Right cardiac atrium (tissue), 5 donors: ENCODE measurements at regions not wholly inside any gene's neighbourhood (a gene's known extent, or its start where the extent isn't known, plus 50 kb on each side); places are given as distances from the start of the nearest gene placed in this dataset.
"Not testable (repeated sequence)": the region's sequence is repeated elsewhere in the genome, so short reads cannot be mapped to it uniquely, and the experiment has no call there.

Experiments used
- ATAC-seq, 2 donors: fragments of 200-7000 bp; cut with Tn5 transposase; one replicate each; pipeline versions ENCODE4 v1.8.0 to v1.9.1; 2020; ENCODE audit warnings: moderate library complexity in 2 of 2, mild to moderate bottlenecking in 1 of 2
- DNase-seq, 3 donors: peaks; one replicate each; pipeline ENCODE4 v3.0.0-alpha.2; 2020
- H3K27ac ChIP-seq: one replicate; pipeline ENCODE4 v1.5.1; 2013; ENCODE audit warnings: mild to moderate bottlenecking, low read length, control low read depth, moderate library complexity
- H3K27me3 ChIP-seq: one replicate; pipeline ENCODE4 v1.6.1; 2013; ENCODE audit not compliant: control insufficient read depth, insufficient read depth
- H3K4me1 ChIP-seq: one replicate; pipeline ENCODE4 v1.6.1; 2013; ENCODE audit warnings: low read length; ENCODE audit not compliant: control insufficient read depth, insufficient read depth
- H3K4me3 ChIP-seq: one replicate; pipeline ENCODE4 v1.5.1; 2013; ENCODE audit warnings: low read length, control low read depth
- H3K9me3 ChIP-seq: one replicate; pipeline ENCODE4 v1.6.1; 2013; ENCODE audit warnings: low read length; ENCODE audit not compliant: control insufficient read depth
- WGBS: extraction: QIAGEN DNeasy Blood & Tissue Kit; methylation state at CpG from one replicate; pipeline ENCODE4 v1.1.7; 2013; 5-methylcytosine and 5-hydroxymethylcytosine counted together
- intact Hi-C, 4 donors: fragments of 100-400 bp; cut with DNase I; formaldehyde crosslinking; loops; one replicate each; pipeline versions ENCODE4 v1.11.0 to v1.14.0; 2022 to 2023
- donor health status: healthy with polysubstance abuse.
- donor health status: DM: no; HTN: yes; CAD: no.
- donor health status: DM: no; HTN: no; CAD: no.
- donor health status: DM: no; HTN: yes; CAD: no; lungs with severe emphysema.
- donor health status: DM: yes; HTN: yes; CAD: no.

GRCh38 chr13:68940049-68940448 is 1167.6 kb upstream of the ATXN8OS start:
- H3K9me3 ChIP-seq, result no peaks in the 10 kb centered on the region
- H3K4me3 ChIP-seq, result no peak overlapping the region
- H3K27me3 ChIP-seq, result no peaks in the 10 kb centered on the region
- intact Hi-C loops, result no loop called here
- WGBS, result 14% methylated on average over 1 of the region's 1 CpG
- no peaks in the 10 kb centered on the region for H3K4me1 ChIP-seq
- ATAC-seq (no peak), DNase-seq (no peak)
- H3K27ac ChIP-seq, result no peak overlapping the region

DNA sequence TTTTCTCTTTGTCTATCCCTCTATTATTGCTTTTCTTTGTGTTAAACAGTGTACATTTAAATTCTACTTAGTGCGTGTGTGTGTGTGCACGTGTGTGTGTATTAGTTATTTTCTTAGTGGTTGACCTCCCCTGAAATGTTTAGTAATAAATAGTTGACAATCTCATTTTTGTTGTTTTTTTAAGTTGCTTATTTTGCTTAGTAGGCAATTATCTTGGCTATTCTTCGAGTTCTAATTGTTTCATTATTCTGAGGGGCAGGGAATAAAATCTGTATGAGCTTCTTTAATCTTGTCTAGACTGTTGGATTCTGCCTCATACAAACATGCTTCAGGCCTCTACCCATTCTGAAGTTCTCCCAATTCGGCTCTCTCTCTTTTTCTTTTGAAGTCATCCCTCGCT is 1169.0 kb upstream of the ATXN8OS start:
- ATAC-seq (no peak), DNase-seq (no peak)
- H3K4me1 ChIP-seq, result no peaks in the 10 kb centered on the region
- intact Hi-C loops, result no loop called here
- H3K9me3 ChIP-seq, result no peaks in the 10 kb centered on the region
- no peak overlapping the region for H3K27ac ChIP-seq
- 81% methylated on average over 5 of the region's 5 CpGs for WGBS
- no peaks in the 10 kb centered on the region for H3K27me3 ChIP-seq
- no peak overlapping the region for H3K4me3 ChIP-seq

- Histone ChIP-seq H3K4me3 (no peak overlapping the region), H3K27ac (no peak overlapping the region), H3K4me1 (no peaks in the 10 kb centered on the region), H3K27me3 (no peaks in the 10 kb centered on the region), H3K9me3 (no peaks in the 10 kb centered on the region)
- ATAC-seq, result no peak
- no peak for DNase-seq
- intact Hi-C loops, result loop anchor here in 1 of 4 donors (10.0 kb wide), 1 partner anchor 624 kb away; no protein-coding TSS in a partner anchor
- WGBS, result 49% methylated on average over 3 of the region's 3 CpGs
Measured at GRCh38 chr13:68929075-68929745, 1178.4 kb upstream of the ATXN8OS start.

DNA sequence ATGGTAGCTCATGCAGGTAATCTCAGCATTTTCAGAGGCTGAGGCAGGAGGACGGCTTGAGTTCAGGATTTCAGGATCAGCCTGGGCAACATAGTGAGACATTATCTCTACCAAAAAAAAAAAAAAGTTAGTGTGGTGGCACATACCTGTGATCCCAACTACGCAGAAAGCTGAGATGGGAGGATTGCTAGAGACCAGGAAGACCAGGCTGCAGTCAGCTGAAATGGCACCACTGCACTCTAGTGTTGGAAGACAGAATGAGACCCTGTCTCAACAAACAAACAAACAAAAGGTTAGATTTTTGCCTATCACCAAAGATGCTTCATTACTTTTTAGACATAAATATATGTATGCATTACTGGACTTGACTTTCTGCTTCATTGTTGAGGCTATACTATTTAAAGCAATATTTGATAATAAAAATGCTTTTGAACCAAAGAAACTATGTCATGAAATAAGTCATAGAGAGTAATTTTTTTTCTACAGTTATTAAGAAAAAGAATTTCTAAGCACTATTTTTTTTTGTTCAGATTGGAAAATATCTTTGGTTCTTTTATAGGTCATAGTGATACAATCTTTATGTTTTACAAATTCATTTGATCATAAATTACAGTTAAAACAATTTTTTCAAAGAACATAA is 1180.1 kb upstream of the ATXN8OS start:
- 29% methylated on average over 2 of the region's 2 CpGs for WGBS
- DNase-seq (no peak), ATAC-seq (no peak)
- Histone ChIP-seq H3K9me3 (no peaks in the 10 kb centered on the region), H3K27ac (no peak overlapping the region), H3K4me3 (no peak overlapping the region), H3K4me1 (no peaks in the 10 kb centered on the region), H3K27me3 (no peaks in the 10 kb centered on the region)
- intact Hi-C loops, result loop anchor here in 1 of 4 donors (10.0 kb wide), 1 partner anchor 623 kb away; no protein-coding TSS in a partner anchor

DNA sequence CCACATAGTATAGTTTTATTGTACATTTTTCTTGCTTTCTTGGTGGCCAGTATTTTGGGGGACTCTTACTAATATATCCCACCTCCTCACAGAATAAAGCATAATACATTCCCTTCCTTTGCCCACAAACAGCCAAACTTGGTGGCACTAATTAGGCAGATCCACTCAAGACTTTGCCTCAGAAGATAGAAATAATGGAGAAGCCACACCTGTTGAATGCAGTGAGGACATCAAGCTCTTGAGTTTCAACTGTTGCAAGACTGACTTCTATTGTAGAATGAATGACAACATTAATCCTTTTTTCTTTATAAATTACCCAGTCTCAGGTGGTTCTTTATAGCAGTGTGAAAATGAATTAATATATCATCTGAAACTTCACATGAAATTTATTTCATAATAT is 1183.6 kb upstream of the ATXN8OS start:
- Histone ChIP-seq H3K27me3 (no peaks in the 10 kb centered on the region), H3K9me3 (no peaks in the 10 kb centered on the region), H3K4me3 (no peak overlapping the region), H3K27ac (no peak overlapping the region), H3K4me1 (no peaks in the 10 kb centered on the region)
- intact Hi-C loops, result loop anchor here in 1 of 4 donors (10.0 kb wide), 1 partner anchor 619 kb away; no protein-coding TSS in a partner anchor
- DNase-seq (no peak), ATAC-seq (no peak)

GRCh38 chr13:68908879-68909278 is 1198.7 kb upstream of the ATXN8OS start:
- H3K4me1 ChIP-seq, result no peaks in the 10 kb centered on the region

DNA sequence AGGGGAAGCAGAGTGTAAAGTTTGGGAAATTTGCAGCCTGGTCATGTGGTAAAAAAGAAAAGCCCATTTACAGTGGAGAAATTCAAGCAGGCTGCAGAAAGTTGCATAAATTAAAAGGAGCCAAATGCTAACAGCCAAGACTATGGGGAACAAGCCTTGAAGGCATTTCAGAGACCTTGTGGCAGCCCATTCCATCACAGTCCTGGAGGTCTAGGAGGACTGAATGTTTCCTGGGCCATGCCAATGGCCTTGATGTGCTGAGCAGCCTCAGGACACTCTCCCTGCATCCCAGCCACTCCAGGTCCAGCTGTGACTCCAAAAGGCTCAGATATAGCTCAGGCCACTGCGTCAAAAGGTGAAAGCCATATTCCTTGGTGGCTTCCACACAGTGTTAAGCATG is 1202.4 kb upstream of the ATXN8OS start:
- Histone ChIP-seq H3K4me3 (no peak overlapping the region), H3K27me3 (no peaks in the 10 kb centered on the region), H3K9me3 (no peaks in the 10 kb centered on the region), H3K27ac (no peak overlapping the region), H3K4me1 (no peaks in the 10 kb centered on the region)
- WGBS, result 64% methylated on average over 1 of the region's 1 CpG
- DNase-seq (no peak), ATAC-seq (no peak)
- intact Hi-C loops, result no loop called here

More at GRCh38 chr13:68908879-68909278, 1198.7 kb upstream of the ATXN8OS start:
- Histone ChIP-seq H3K27ac (no peak overlapping the region), H3K27me3 (no peaks in the 10 kb centered on the region), H3K4me3 (no peak overlapping the region), H3K9me3 (no peaks in the 10 kb centered on the region)
- intact Hi-C loops, result no loop called here
- no peak for ATAC-seq
- DNase-seq, result no peak
- WGBS, result 84% methylated on average over 2 of the region's 2 CpGs

- no peak for DNase-seq
- no peaks in the 10 kb centered on the region for H3K9me3 ChIP-seq
- no peaks in the 10 kb centered on the region for H3K27me3 ChIP-seq
- H3K4me3 ChIP-seq, result no peak overlapping the region
- ATAC-seq, result no peak
- H3K4me1 ChIP-seq, result no peaks in the 10 kb centered on the region
- no peak overlapping the region for H3K27ac ChIP-seq
- intact Hi-C loops, result no loop called here
Measured at GRCh38 chr13:68897331-68897928, 1210.2 kb upstream of the ATXN8OS start.

DNA sequence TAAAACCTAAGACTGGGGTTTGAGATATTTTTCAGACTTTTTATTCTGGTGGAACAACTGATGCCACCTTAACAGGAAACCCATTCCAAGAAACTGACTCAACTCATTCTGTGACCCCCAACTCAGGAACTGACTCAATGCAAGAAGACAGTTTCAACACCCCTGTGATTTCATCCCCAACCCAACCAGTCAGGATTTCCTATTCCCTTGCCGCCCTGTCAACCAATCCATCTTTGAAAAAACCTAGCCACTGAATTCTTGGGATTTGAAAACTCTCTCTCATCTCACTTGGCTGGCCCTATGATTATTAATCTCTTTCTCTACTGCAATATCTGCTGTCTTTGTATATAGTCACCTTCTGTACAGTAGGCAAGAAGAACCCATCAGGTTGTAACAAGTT is 1211.9 kb upstream of the ATXN8OS start:
- Histone ChIP-seq H3K27me3 (no peaks in the 10 kb centered on the region), H3K9me3 (no peaks in the 10 kb centered on the region), H3K27ac (no peak overlapping the region), H3K4me1 (no peaks in the 10 kb centered on the region), H3K4me3 (no peak overlapping the region)
- 95% methylated on average over 1 of the region's 1 CpG for WGBS
- intact Hi-C loops, result no loop called here
- ATAC-seq (no peak), DNase-seq (no peak)

- 53% methylated on average over 2 of the region's 2 CpGs for WGBS
- H3K4me1 ChIP-seq, ATAC-seq, H3K9me3 ChIP-seq, intact Hi-C loops, DNase-seq, H3K4me3 ChIP-seq, H3K27ac ChIP-seq, H3K27me3 ChIP-seq: not testable (repeated sequence)
Measured at GRCh38 chr13:68893721-68894120, 1213.9 kb upstream of the ATXN8OS start.

- DNase-seq, H3K4me1 ChIP-seq, H3K27me3 ChIP-seq, H3K9me3 ChIP-seq, H3K4me3 ChIP-seq, intact Hi-C loops, ATAC-seq, H3K27ac ChIP-seq: not testable (repeated sequence)
- WGBS, result 25% methylated on average over 3 of the region's 3 CpGs
Measured at GRCh38 chr13:68892596-68892995, 1215.0 kb upstream of the ATXN8OS start.
